Ovary (tissue), 3 donors: ENCODE measurements at regions not wholly inside any gene's neighbourhood (a gene's known extent, or its start where the extent isn't known, plus 50 kb on each side); places are given as distances from the start of the nearest gene placed in this dataset.

Source experiments
- CTCF ChIP-seq, 3 donors: fragments of 450-650 bp in 2 of 3; fragments of 200-600 bp in 1 of 3; IDR thresholded peaks; one replicate each; pipeline versions ENCODE4 v1.5.1 to v1.8.0; 2016 to 2022; ENCODE audit warnings: antibody characterized with exemption in 3 of 3, mild to moderate bottlenecking in 1 of 3
- EP300 ChIP-seq: sonication (generic); formaldehyde crosslinking; IDR thresholded peaks from one replicate; pipeline ENCODE4 v1.6.1; 2017; ENCODE audit warnings: antibody characterized with exemption
- POLR2A ChIP-seq: fragments of 450-650 bp; IDR thresholded peaks from one replicate; pipeline ENCODE4 v1.6.1; 2017; ENCODE audit warnings: antibody characterized with exemption, mild to moderate bottlenecking, moderate library complexity
- donor health status: DM: no; HTN: no; CAD: no.

GRCh38 chr5:89595056-89595455, 712.1 kb upstream of the MEF2C start:
- no peak for TF ChIP-seq CTCF (IDR thresholded peaks at IDR 0.05)
- TF ChIP-seq POLR2A: no peak
- no peak for TF ChIP-seq EP300
